ENCODE measurements at regions not wholly inside any gene's neighbourhood (a gene's known extent, or its start where the extent isn't known, plus 50 kb on each side); places are given as distances from the start of the nearest gene placed in this dataset.

GRCh38 chr6:91464201-91464600 lies 877.3 kb upstream of the MAP3K7 start:
- TF ChIP-seq, protein P1, sequence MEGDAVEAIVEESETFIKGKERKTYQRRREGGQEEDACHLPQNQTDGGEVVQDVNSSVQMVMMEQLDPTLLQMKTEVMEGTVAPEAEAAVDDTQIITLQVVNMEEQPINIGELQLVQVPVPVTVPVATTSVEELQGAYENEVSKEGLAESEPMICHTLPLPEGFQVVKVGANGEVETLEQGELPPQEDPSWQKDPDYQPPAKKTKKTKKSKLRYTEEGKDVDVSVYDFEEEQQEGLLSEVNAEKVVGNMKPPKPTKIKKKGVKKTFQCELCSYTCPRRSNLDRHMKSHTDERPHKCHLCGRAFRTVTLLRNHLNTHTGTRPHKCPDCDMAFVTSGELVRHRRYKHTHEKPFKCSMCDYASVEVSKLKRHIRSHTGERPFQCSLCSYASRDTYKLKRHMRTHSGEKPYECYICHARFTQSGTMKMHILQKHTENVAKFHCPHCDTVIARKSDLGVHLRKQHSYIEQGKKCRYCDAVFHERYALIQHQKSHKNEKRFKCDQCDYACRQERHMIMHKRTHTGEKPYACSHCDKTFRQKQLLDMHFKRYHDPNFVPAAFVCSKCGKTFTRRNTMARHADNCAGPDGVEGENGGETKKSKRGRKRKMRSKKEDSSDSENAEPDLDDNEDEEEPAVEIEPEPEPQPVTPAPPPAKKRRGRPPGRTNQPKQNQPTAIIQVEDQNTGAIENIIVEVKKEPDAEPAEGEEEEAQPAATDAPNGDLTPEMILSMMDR (IDR thresholded peaks at IDR 0.05; ENCODE audit: low read length), result no peak
- no peak for TF ChIP-seq EZH2 (optimal IDR thresholded peaks at IDR 0.05; ENCODE audit: low read depth, low read length)
- TF ChIP-seq EZH2phosphoT487 (IDR thresholded peaks at IDR 0.05; ENCODE audit: low read length), result no peak
- no peak overlapping the region for H3K4me3 ChIP-seq (ENCODE audit: low read length)
- H4K20me1 ChIP-seq (ENCODE audit: insufficient read depth, low read length), result no peaks in the 10 kb centered on the region
- H2AFZ ChIP-seq (ENCODE audit: low read length), result no peak overlapping the region
- no peaks in the 10 kb centered on the region for H3K36me3 ChIP-seq (replicated peaks; ENCODE audit: insufficient read depth, low read length)
- H3K79me2 ChIP-seq (ENCODE audit: low read length), result no peaks in the 10 kb centered on the region
- H3K9me2 ChIP-seq (replicated peaks; ENCODE audit: insufficient read depth, low read length), result no peaks in the 10 kb centered on the region
- H3F3A ChIP-seq (ENCODE audit: insufficient read depth, low read length), result no peaks in the 10 kb centered on the region
- no peak overlapping the region for H3K4me2 ChIP-seq (ENCODE audit: low read depth, low read length)
- H3K4me1 ChIP-seq (ENCODE audit: low read length), result no peaks in the 10 kb centered on the region
- no peak overlapping the region for H3K27ac ChIP-seq (ENCODE audit: low read length)
- H3K27me3 ChIP-seq (replicated peaks; ENCODE audit: insufficient read depth, low read length), result no peaks in the 10 kb centered on the region
- DNase-seq, result no peak
- H3K9ac ChIP-seq (ENCODE audit: low read length), result no peak overlapping the region
- no peaks in the 10 kb centered on the region for H3K9me3 ChIP-seq (replicated peaks; ENCODE audit: insufficient read depth, low read length)

- H3K9ac ChIP-seq (ENCODE audit: low read length), result no peak overlapping the region
- no peak for TF ChIP-seq EZH2 (optimal IDR thresholded peaks at IDR 0.05; ENCODE audit: low read depth, low read length)
- TF ChIP-seq EZH2phosphoT487 (IDR thresholded peaks at IDR 0.05; ENCODE audit: low read length), result no peak
- TF ChIP-seq, protein P1 (IDR thresholded peaks at IDR 0.05; ENCODE audit: low read length), result no peak
- no peaks in the 10 kb centered on the region for H4K20me1 ChIP-seq (ENCODE audit: insufficient read depth, low read length)
- H3K4me3 ChIP-seq (ENCODE audit: low read length), result no peak overlapping the region
- H3K27ac ChIP-seq (ENCODE audit: low read length), result no peak overlapping the region
- no peaks in the 10 kb centered on the region for H3K79me2 ChIP-seq (ENCODE audit: low read length)
- H3K36me3 ChIP-seq (replicated peaks; ENCODE audit: insufficient read depth, low read length), result no peaks in the 10 kb centered on the region
- H3K4me2 ChIP-seq (ENCODE audit: low read depth, low read length), result no peak overlapping the region
- no peak for DNase-seq
- H3K4me1 ChIP-seq (ENCODE audit: low read length), result no peaks in the 10 kb centered on the region
- H3K9me2 ChIP-seq (replicated peaks; ENCODE audit: insufficient read depth, low read length), result no peaks in the 10 kb centered on the region
- no peaks in the 10 kb centered on the region for H3K9me3 ChIP-seq (replicated peaks; ENCODE audit: insufficient read depth, low read length)
- no peaks in the 10 kb centered on the region for H3K27me3 ChIP-seq (replicated peaks; ENCODE audit: insufficient read depth, low read length)
- no peaks in the 10 kb centered on the region for H3F3A ChIP-seq (ENCODE audit: insufficient read depth, low read length)
- no peak overlapping the region for H2AFZ ChIP-seq (ENCODE audit: low read length)
Observed at GRCh38 chr6:91462241-91462640, 875.4 kb upstream of the MAP3K7 start.

- DNase-seq, result no peak
- TF ChIP-seq EZH2phosphoT487 (IDR thresholded peaks at IDR 0.05; ENCODE audit: low read length) (no peak), EZH2 (optimal IDR thresholded peaks at IDR 0.05; ENCODE audit: low read depth, low read length) (no peak)
- H3K79me2 ChIP-seq (ENCODE audit: low read length), result no peaks in the 10 kb centered on the region
- H3K4me3 ChIP-seq (ENCODE audit: low read length), result no peak overlapping the region
- H3K27ac ChIP-seq (ENCODE audit: low read length), result no peak overlapping the region
- no peaks in the 10 kb centered on the region for H3K4me1 ChIP-seq (ENCODE audit: low read length)
- H4K20me1 ChIP-seq (ENCODE audit: insufficient read depth, low read length), result no peaks in the 10 kb centered on the region
- H3K36me3 ChIP-seq (replicated peaks; ENCODE audit: insufficient read depth, low read length), result no peaks in the 10 kb centered on the region
- H3K4me2 ChIP-seq (ENCODE audit: low read depth, low read length), result no peak overlapping the region
- H3K9ac ChIP-seq (ENCODE audit: low read length), result no peak overlapping the region
- H3F3A ChIP-seq (ENCODE audit: insufficient read depth, low read length), result no peaks in the 10 kb centered on the region
- no peak overlapping the region for H2AFZ ChIP-seq (ENCODE audit: low read length)
- no peaks in the 10 kb centered on the region for H3K9me2 ChIP-seq (replicated peaks; ENCODE audit: insufficient read depth, low read length)
- no peaks in the 10 kb centered on the region for H3K9me3 ChIP-seq (replicated peaks; ENCODE audit: insufficient read depth, low read length)
- no peaks in the 10 kb centered on the region for H3K27me3 ChIP-seq (replicated peaks; ENCODE audit: insufficient read depth, low read length)
Observed at GRCh38 chr6:91453224-91453878, 866.5 kb upstream of the MAP3K7 start.

DNA sequence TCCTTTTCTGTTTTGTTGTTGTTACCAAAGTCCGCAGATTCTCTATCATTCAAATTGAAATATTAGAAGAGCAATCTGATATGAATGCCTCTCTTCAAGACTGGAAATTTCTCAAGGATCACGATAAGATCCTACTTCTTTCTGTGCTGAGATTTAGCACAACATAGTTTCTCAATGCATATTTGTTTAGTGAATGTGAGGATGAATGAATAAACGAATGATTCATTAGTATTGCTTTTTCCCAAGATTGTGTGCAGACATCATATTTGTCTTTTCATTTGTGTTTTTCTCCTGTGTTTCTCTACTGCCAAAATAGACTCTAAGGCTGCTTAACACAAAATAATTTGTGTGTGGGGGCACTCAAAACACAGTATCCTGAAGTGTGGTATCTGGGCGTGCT lies 862.7 kb upstream of the MAP3K7 start:
- no peak for DNase-seq
- Histone ChIP-seq H3K4me3 (ENCODE audit: low read length) (no peak overlapping the region), H3K79me2 (ENCODE audit: low read length) (no peaks in the 10 kb centered on the region), H3K9me3 (replicated peaks; ENCODE audit: insufficient read depth, low read length) (no peaks in the 10 kb centered on the region), H3K9ac (ENCODE audit: low read length) (no peak overlapping the region), H3K36me3 (replicated peaks; ENCODE audit: insufficient read depth, low read length) (no peaks in the 10 kb centered on the region), H3K27me3 (replicated peaks; ENCODE audit: insufficient read depth, low read length) (no peaks in the 10 kb centered on the region), H4K20me1 (ENCODE audit: insufficient read depth, low read length) (no peaks in the 10 kb centered on the region), H3K4me1 (ENCODE audit: low read length) (no peaks in the 10 kb centered on the region), H3K9me2 (replicated peaks; ENCODE audit: insufficient read depth, low read length) (no peaks in the 10 kb centered on the region), H2AFZ (ENCODE audit: low read length) (no peak overlapping the region), H3K27ac (ENCODE audit: low read length) (no peak overlapping the region), H3F3A (ENCODE audit: insufficient read depth, low read length) (no peaks in the 10 kb centered on the region), H3K4me2 (ENCODE audit: low read depth, low read length) (no peak overlapping the region)
- TF ChIP-seq EZH2 (optimal IDR thresholded peaks at IDR 0.05; ENCODE audit: low read depth, low read length) (no peak), EZH2phosphoT487 (IDR thresholded peaks at IDR 0.05; ENCODE audit: low read length) (no peak)
- TF ChIP-seq, protein P1 (IDR thresholded peaks at IDR 0.05; ENCODE audit: low read length), result no peak

Data from MM.1S (cell line).